Osteocyte (in vitro differentiated cells): ENCODE measurements at regions not wholly inside any gene's neighbourhood (a gene's known extent, or its start where the extent isn't known, plus 50 kb on each side); places are given as distances from the start of the nearest gene placed in this dataset.

Experiments
- DNase-seq: peaks from one replicate; pipeline ENCODE4 v3.0.0; 2021; ENCODE audit warnings: mixed read lengths; ENCODE audit not compliant: unreplicated experiment; ENCODE audit errors: extremely low spot score
- H3K27ac Mint-ChIP-seq: one replicate; pipeline ENCODE4 v1.8.0; 2021; ENCODE audit warnings: mild to moderate bottlenecking, mixed read lengths; ENCODE audit not compliant: unreplicated experiment
- H3K27me3 Mint-ChIP-seq: one replicate; pipeline ENCODE4 v1.8.0; 2021; ENCODE audit warnings: mixed read lengths; ENCODE audit not compliant: unreplicated experiment
- H3K36me3 Mint-ChIP-seq: one replicate; pipeline ENCODE4 v1.8.0; 2021; ENCODE audit warnings: mixed read lengths; ENCODE audit not compliant: unreplicated experiment
- H3K4me1 Mint-ChIP-seq: one replicate; pipeline ENCODE4 v1.8.0; 2021; ENCODE audit warnings: mixed read lengths; ENCODE audit not compliant: unreplicated experiment
- H3K4me3 Mint-ChIP-seq: one replicate; pipeline ENCODE4 v1.8.0; 2021; ENCODE audit warnings: mild to moderate bottlenecking, moderate library complexity, mixed read lengths; ENCODE audit not compliant: unreplicated experiment
- H3K9me3 Mint-ChIP-seq: one replicate; pipeline ENCODE4 v1.8.0; 2021; ENCODE audit warnings: mixed read lengths; ENCODE audit not compliant: unreplicated experiment
- CTCF ChIP-seq: fragments of 200-600 bp; sonication (generic); IDR thresholded peaks from 2 replicates; pipeline ENCODE4 v1.5.0; 2021; ENCODE audit warnings: antibody characterized with exemption, mild to moderate bottlenecking, moderate library complexity

GRCh38 chr16:86868070-86868469 is 289.7 kb downstream of the FOXL1 start:
- H3K27ac Mint-ChIP-seq: no peak overlapping the region
- no peak for TF ChIP-seq CTCF
- no peaks in the 10 kb centered on the region for H3K36me3 Mint-ChIP-seq
- H3K4me1 Mint-ChIP-seq: peaks cover 60% of the 10 kb centered on the region
- no peaks in the 10 kb centered on the region for H3K27me3 Mint-ChIP-seq
- no peak for DNase-seq
- no peak overlapping the region for H3K4me3 Mint-ChIP-seq
- H3K9me3 Mint-ChIP-seq: peaks cover 4% of the 10 kb centered on the region

DNA sequence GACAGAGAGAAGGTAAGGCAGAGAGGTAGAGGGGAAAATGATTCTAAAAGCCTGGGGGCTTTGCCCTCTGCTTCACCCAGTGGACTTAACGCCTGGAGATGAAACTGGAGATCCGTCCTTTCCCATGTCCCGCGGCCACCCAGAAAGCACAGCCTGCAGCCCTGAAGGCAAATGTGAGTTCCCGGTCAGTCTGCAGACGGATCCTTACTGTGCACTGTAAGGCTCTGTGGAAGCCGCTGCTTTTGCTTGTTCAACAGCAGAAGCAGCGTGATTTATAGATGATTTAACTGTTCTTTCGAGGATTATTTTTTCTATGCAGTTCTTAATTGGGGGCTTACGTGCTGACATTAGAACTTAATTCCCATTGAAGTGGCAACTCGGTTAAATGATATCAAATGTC is 290.4 kb downstream of the FOXL1 start:
- Mint-ChIP-seq H3K27ac (no peak overlapping the region), H3K27me3 (no peaks in the 10 kb centered on the region), H3K4me3 (no peak overlapping the region), H3K9me3 (peaks cover 4% of the 10 kb centered on the region), H3K4me1 (peaks cover 57% of the 10 kb centered on the region), H3K36me3 (no peaks in the 10 kb centered on the region)
- TF ChIP-seq CTCF: no peak
- DNase-seq: no peak

DNA sequence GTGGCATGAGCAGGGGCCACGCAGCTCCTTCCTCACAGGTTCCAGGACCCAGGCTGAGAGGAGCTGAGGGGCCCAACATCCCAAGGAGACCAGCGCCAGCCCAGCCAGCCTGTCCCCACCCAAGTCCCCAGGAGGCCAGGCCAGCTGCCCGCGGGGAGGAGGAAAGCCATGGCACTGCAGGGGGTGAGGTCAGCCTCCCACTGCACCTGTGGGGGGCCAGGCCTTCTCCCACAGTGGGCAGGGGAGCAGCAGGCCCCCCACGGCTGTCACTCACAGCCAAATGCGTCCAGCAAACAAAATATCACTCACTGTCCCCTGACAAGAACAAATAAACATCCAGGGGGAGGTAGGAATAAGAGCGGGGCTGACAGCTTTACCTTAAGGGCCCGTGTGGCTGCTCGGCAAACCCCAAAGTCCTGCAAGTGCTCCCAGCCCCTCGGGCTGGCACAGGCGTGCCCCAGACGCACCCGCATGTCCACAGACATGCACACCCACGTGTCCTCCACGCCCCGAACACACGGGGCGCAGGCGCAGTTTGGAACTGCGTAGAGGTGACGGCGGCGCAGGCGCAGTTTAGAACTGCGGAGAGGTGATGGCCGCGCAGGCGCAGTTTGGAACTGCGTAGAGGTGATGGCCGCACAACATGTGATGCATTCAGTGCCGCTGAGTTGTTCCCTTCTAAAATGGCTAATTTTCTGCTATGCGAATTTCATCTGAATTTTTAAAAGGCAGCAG is 291.1 kb downstream of the FOXL1 start:
- peaks cover 4% of the 10 kb centered on the region for H3K9me3 Mint-ChIP-seq
- H3K36me3 Mint-ChIP-seq: no peaks in the 10 kb centered on the region
- H3K27ac Mint-ChIP-seq: no peak overlapping the region
- no peak for TF ChIP-seq CTCF
- H3K27me3 Mint-ChIP-seq: no peaks in the 10 kb centered on the region
- peaks cover 57% of the 10 kb centered on the region for H3K4me1 Mint-ChIP-seq
- DNase-seq: no peak
- no peak overlapping the region for H3K4me3 Mint-ChIP-seq

GRCh38 chr16:86870380-86870779 is 292.0 kb downstream of the FOXL1 start:
- H3K4me1 Mint-ChIP-seq: peaks cover 52% of the 10 kb centered on the region
- no peaks in the 10 kb centered on the region for H3K9me3 Mint-ChIP-seq
- H3K4me3 Mint-ChIP-seq: no peak overlapping the region
- TF ChIP-seq CTCF: no peak
- no peaks in the 10 kb centered on the region for H3K36me3 Mint-ChIP-seq
- no peaks in the 10 kb centered on the region for H3K27me3 Mint-ChIP-seq
- DNase-seq: no peak
- H3K27ac Mint-ChIP-seq: no peak overlapping the region

- H3K4me3 Mint-ChIP-seq: no peak overlapping the region
- no peaks in the 10 kb centered on the region for H3K27me3 Mint-ChIP-seq
- H3K36me3 Mint-ChIP-seq: no peaks in the 10 kb centered on the region
- H3K27ac Mint-ChIP-seq: no peak overlapping the region
- TF ChIP-seq CTCF: no peak
- DNase-seq: no peak
- peaks cover 35% of the 10 kb centered on the region for H3K4me1 Mint-ChIP-seq
- peaks cover 4% of the 10 kb centered on the region for H3K9me3 Mint-ChIP-seq
These were observed 293.8 kb downstream of the FOXL1 start for GRCh38 chr16:86872131-86872530.
